MCF 10A (cell line): ENCODE measurements at regions not wholly inside any gene's neighbourhood (a gene's known extent, or its start where the extent isn't known, plus 50 kb on each side); places are given as distances from the start of the nearest gene placed in this dataset.

ENCODE experiments used
- BruUV-seq: library from RNA; stranded (reverse); fragments of 400-500 nt; replicated peaks from 2 replicates; lab custom pipeline; 2021; lab: Mats Ljungman, UMichigan
- CTCF ChIA-PET: fragments of 300-600 bp; sonication (Branson Sonifier 250); formaldehyde crosslinking; extraction: SDS; loops from one replicate; lab custom pipeline; 2021; ENCODE audit warnings: antibody characterized with exemption, inconsistent platforms; lab: Yijun Ruan, JAX
- POLR2A ChIA-PET: fragments of 300-600, 350-650 bp; sonication (Branson Sonifier 250); formaldehyde crosslinking; extraction: SDS; loops from one replicate; lab custom pipeline; 2020; ENCODE audit warnings: antibody characterized with exemption, inconsistent platforms; lab: Yijun Ruan, JAX
- DNase-seq: peaks from one replicate; pipeline ENCODE4 v3.0.0-alpha.2; 2018; ENCODE audit not compliant: unreplicated experiment
- H3K27ac Mint-ChIP-seq: one replicate; pipeline ENCODE4 v1.8.0; 2022; ENCODE audit warnings: mild to moderate bottlenecking, low read depth, mixed read lengths; ENCODE audit not compliant: unreplicated experiment
- H3K27me3 Mint-ChIP-seq: one replicate; pipeline ENCODE4 v1.8.0; 2022; ENCODE audit warnings: mixed read lengths; ENCODE audit not compliant: insufficient read depth, unreplicated experiment
- H3K36me3 Mint-ChIP-seq: one replicate; pipeline ENCODE4 v1.8.0; 2022; ENCODE audit warnings: mild to moderate bottlenecking, moderate library complexity, mixed read lengths; ENCODE audit not compliant: insufficient read depth, unreplicated experiment
- H3K4me1 Mint-ChIP-seq: one replicate; pipeline ENCODE4 v1.8.0; 2022; ENCODE audit warnings: mixed read lengths; ENCODE audit not compliant: insufficient read depth, unreplicated experiment
- H3K4me3 Mint-ChIP-seq: one replicate; pipeline ENCODE4 v1.8.0; 2022; ENCODE audit warnings: mild to moderate bottlenecking, moderate library complexity, mixed read lengths; ENCODE audit not compliant: unreplicated experiment
- H3K9me3 Mint-ChIP-seq: one replicate; pipeline ENCODE4 v1.8.0; 2022; ENCODE audit warnings: mixed read lengths; ENCODE audit not compliant: unreplicated experiment
- CTCF ChIP-seq: fragments of 200-600 bp; IDR thresholded peaks from one replicate; pipeline ENCODE4 v1.8.0; 2022; ENCODE audit warnings: antibody characterized with exemption, mild to moderate bottlenecking; ENCODE audit not compliant: unreplicated experiment
- intact Hi-C: fragments of 100-400 bp; cut with micrococcal nuclease; formaldehyde crosslinking; loops from 2 replicates; pipeline ENCODE4 v1.14.1; 2022

- POLR2A ChIA-PET = no interaction called here
- no peaks in the 10 kb centered on the region for H3K4me1 Mint-ChIP-seq
- H3K9me3 Mint-ChIP-seq = peaks cover 7% of the 10 kb centered on the region
- BruUV-seq = no TSS peak
- no peaks in the 10 kb centered on the region for H3K27me3 Mint-ChIP-seq
- no peak for DNase-seq
- H3K36me3 Mint-ChIP-seq = no peaks in the 10 kb centered on the region
- CTCF ChIA-PET = no interaction called here
- no peak overlapping the region for H3K4me3 Mint-ChIP-seq
- H3K27ac Mint-ChIP-seq = no peak overlapping the region
- intact Hi-C loops = no loop called here
- TF ChIP-seq CTCF = no peak
Measured at GRCh38 chr10:105383978-105384377, 742.9 kb downstream of the SORCS3 start.

GRCh38 chr10:105370692-105371091 lies 729.6 kb downstream of the SORCS3 start:
- Mint-ChIP-seq H3K4me1 (no peaks in the 10 kb centered on the region), H3K27me3 (no peaks in the 10 kb centered on the region), H3K4me3 (no peak overlapping the region), H3K36me3 (no peaks in the 10 kb centered on the region), H3K27ac (no peak overlapping the region), H3K9me3 (peaks cover 36% of the 10 kb centered on the region)
- no peak for DNase-seq
- ChIA-PET CTCF (interaction anchor here (0.6 to 0.9 kb wide), 3 partner anchors 14 to 991 kb away, joined by 3 to 6 read pairs (median 3); no protein-coding TSS in a partner anchor), POLR2A (no interaction called here)
- no TSS peak for BruUV-seq
- intact Hi-C loops = no loop called here
- TF ChIP-seq CTCF = no peak

GRCh38 chr10:105359708-105360107 lies 718.6 kb downstream of the SORCS3 start:
- intact Hi-C loops = no loop called here
- peaks cover 19% of the 10 kb centered on the region for H3K9me3 Mint-ChIP-seq
- H3K4me1 Mint-ChIP-seq = no peaks in the 10 kb centered on the region
- BruUV-seq = no TSS peak
- no peaks in the 10 kb centered on the region for H3K36me3 Mint-ChIP-seq
- DNase-seq = no peak
- no peaks in the 10 kb centered on the region for H3K27me3 Mint-ChIP-seq
- ChIA-PET CTCF (interaction anchor here (0.6 kb wide), 1 partner anchor 17 kb away, joined by 3 read pairs; no protein-coding TSS in a partner anchor), POLR2A (no interaction called here)
- H3K4me3 Mint-ChIP-seq = no peak overlapping the region
- no peak overlapping the region for H3K27ac Mint-ChIP-seq
- no peak for TF ChIP-seq CTCF

GRCh38 chr10:105358911-105359310 lies 717.8 kb downstream of the SORCS3 start:
- CTCF ChIA-PET = no interaction called here
- Mint-ChIP-seq H3K4me3 (no peak overlapping the region), H3K4me1 (no peaks in the 10 kb centered on the region), H3K27ac (no peak overlapping the region), H3K36me3 (no peaks in the 10 kb centered on the region), H3K9me3 (peaks cover 14% of the 10 kb centered on the region), H3K27me3 (no peaks in the 10 kb centered on the region)
- POLR2A ChIA-PET = no interaction called here
- DNase-seq = no peak
- no TSS peak for BruUV-seq
- no peak for TF ChIP-seq CTCF
- intact Hi-C loops = no loop called here
